ENCODE measurements at regions not wholly inside any gene's neighbourhood (a gene's known extent, or its start where the extent isn't known, plus 50 kb on each side); places are given as distances from the start of the nearest gene placed in this dataset.

DNA sequence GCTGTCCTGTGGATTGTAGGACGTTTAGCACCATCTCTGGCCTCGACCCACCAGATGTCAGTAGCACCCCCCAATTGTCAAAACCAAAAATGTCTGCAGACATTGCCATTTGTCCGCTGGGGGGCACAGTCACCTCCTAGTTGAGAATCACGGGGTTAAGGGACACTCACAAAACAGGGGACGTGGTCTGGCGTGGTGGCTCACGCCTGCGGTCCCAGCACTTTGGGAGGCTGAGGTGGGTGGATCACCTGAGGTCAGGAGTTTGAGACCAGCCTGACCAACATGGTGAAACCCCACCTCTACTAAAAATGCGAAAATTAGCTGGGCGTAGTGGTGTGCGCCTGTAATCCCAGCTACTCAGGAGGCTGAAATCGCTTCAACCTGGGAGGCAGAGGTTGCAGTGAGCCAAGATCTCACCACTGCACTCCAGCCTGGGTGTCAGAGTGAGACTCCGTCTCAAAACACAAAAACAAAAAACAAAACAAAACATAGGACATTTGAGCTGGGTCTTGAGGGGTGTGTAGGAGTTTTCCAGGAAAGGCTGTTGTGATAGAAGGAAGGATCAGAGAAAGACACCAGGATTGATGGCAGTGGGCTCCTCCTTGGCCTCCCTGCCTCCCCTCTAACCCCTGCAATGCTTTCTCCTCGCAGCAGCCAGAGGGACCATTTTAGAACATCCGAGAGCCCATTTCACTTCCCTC, 171.8 kb upstream of the GSE1 start:
- in situ Hi-C loops (cut with HindIII; ENCODE audit: low sequenced_read_pairs), result no loop called here
- H3K4me3 ChIP-seq (ENCODE audit: low read depth, low read length), result no peak overlapping the region
- TF ChIP-seq, protein P1, sequence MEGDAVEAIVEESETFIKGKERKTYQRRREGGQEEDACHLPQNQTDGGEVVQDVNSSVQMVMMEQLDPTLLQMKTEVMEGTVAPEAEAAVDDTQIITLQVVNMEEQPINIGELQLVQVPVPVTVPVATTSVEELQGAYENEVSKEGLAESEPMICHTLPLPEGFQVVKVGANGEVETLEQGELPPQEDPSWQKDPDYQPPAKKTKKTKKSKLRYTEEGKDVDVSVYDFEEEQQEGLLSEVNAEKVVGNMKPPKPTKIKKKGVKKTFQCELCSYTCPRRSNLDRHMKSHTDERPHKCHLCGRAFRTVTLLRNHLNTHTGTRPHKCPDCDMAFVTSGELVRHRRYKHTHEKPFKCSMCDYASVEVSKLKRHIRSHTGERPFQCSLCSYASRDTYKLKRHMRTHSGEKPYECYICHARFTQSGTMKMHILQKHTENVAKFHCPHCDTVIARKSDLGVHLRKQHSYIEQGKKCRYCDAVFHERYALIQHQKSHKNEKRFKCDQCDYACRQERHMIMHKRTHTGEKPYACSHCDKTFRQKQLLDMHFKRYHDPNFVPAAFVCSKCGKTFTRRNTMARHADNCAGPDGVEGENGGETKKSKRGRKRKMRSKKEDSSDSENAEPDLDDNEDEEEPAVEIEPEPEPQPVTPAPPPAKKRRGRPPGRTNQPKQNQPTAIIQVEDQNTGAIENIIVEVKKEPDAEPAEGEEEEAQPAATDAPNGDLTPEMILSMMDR (IDR thresholded peaks at IDR 0.05; ENCODE audit: low read depth, low read length, missing control alignments), result no peak
- no peak for DNase-seq (ENCODE audit: low read depth)

DNA sequence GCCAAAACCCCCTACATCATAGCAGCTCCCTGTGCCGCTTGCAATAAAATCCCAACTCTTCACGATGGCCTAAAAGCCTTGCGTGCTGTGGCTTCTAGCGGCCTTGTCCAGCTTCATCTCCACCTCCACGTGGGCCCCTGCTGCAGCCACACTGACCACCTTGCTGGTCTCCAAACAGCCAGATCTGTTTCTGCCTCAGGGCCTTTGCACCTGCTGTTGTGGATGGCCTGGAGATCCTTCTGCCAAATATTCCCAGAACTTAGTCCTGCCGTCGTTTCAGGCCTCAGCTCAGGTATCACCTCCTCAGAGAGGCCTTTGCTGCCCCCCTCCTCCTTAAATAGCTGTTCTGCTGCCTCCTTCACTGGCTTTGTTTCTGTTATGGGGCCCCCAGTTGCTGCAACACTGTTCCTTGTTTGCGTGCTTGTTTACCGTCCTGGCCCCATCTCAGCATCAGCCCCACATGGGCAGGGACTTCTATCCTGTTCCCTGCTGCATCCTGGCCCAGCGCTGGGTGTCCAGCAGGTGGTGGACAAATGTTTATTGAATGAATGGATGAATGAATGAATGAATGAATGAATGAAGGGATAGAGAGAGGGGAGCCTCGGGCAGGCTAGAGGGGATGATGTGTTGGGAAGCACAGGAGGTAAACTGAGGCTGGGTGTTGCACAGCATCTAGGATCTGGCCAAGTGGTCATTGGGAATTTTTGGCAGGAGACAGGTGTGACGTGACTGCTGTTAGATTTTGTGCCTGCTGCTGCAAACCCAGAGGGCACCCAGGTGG, 171.0 kb upstream of the GSE1 start:
- in situ Hi-C loops (cut with HindIII; ENCODE audit: low sequenced_read_pairs), result no loop called here
- TF ChIP-seq, protein P1 (IDR thresholded peaks at IDR 0.05; ENCODE audit: low read depth, low read length, missing control alignments), result no peak
- H3K4me3 ChIP-seq (ENCODE audit: low read depth, low read length), result no peak overlapping the region
- DNase-seq (ENCODE audit: low read depth), result no peak

DNA sequence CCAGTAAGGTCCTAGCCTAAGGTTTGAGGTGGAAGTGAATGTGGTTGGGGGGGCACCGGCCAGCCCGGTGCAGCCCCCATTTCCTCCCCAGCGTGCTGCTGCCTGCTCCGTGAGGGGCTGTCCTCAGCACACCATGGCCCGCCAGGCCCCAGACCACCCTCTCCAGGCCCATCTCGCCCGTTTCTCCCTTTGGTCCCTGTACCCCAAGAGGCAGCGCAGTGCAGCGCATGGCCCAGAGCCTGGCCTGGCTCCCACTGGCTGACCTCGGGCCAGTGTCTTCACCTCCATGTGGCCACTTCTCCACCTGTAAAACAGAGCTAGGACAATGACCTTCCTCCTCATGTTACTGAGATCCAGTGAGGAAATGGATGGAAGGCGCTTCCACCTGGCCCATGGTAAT, 170.0 kb upstream of the GSE1 start:
- TF ChIP-seq, protein P1 (IDR thresholded peaks at IDR 0.05; ENCODE audit: low read depth, low read length, missing control alignments), result no peak
- DNase-seq (ENCODE audit: low read depth), result no peak
- no peak overlapping the region for H3K4me3 ChIP-seq (ENCODE audit: low read depth, low read length)
- in situ Hi-C loops (cut with HindIII; ENCODE audit: low sequenced_read_pairs), result no loop called here

DNA sequence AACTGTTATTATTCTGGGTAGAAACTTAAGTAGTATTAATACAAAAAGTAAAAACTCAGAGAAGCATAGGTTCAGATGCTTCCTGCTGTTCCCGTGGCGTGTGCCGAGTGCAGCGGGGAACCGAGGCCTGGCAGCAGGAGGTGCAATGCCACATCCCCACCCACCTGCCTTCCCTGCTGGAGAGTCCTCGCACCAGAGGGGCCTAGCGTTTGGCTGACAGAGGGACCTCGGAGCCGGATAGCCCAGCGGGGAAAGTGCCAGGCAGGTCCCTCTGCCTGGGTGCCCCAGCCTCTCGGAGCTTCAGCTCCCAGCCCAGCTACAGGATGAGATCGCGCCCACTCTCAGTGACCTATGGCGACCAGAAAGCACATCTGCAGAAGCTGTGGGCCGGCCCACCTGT, 169.6 kb upstream of the GSE1 start:
- in situ Hi-C loops (cut with HindIII; ENCODE audit: low sequenced_read_pairs), result no loop called here
- no peak for DNase-seq (ENCODE audit: low read depth)
- TF ChIP-seq, protein P1 (IDR thresholded peaks at IDR 0.05; ENCODE audit: low read depth, low read length, missing control alignments), result no peak
- H3K4me3 ChIP-seq (ENCODE audit: low read depth, low read length), result no peak overlapping the region

DNA sequence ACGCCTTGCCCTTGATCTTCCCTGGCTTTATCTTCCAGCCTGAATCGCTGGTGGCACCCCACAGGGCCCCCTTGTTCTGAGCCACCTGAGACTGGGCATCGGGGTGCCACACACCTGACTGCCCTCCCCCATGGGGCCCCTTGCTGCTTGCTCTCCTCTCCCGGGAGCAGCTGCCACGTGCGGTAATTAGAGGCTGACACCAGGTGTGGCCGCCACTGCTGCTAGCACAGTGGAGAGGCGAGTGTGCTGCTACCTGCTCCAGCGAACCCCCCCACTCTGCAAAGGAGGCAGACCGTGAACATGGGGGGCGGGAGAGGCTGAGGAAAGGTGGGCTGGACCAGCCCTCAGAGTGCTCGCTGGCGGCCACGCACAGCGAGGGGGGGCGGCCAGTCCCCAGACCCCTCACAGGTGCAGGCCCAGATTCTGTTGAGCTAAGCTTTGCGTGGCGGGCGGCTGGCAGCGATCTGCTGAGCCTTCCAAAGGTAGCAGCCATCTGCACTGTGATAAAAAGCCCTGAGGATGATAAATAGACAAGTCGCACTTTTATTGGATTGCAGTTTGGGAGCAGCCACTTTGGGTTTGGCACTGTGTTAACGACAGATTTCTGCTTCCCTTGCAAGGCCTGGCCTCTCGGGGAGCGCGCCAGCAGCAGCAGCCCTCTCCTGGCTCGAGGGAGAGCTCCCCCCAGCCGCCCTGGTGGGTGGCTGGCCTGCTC, 167.9 kb upstream of the GSE1 start:
- no peak for DNase-seq (ENCODE audit: low read depth)
- H3K4me3 ChIP-seq (ENCODE audit: low read depth, low read length), result no peak overlapping the region
- in situ Hi-C loops (cut with HindIII; ENCODE audit: low sequenced_read_pairs), result loop anchor here (5.0 kb wide), 1 partner anchor 78 kb away; no protein-coding TSS in a partner anchor
- TF ChIP-seq, protein P1 (IDR thresholded peaks at IDR 0.05; ENCODE audit: low read depth, low read length, missing control alignments), result no peak

DNA sequence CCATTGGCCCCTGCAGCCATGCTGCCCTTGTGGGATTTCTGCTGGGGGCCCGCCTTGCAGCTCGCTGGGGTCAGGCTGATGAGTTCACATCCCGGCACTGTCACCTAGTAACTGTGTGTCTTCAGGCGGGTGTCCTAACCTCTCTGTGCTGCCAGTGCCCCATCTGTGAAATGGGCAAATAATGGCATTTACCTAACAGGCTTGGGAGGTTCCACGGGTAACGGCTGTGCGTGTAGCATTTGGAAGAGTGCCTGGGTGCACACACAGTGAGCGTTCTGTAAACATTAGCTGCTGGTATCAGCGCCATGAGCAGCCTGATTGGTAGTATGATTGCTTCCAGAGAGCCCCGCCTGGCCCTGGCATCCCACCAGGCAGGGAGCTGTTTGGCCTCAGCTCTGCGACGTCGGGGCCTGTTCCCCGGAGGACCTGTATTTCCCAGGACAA, 167.3 kb upstream of the GSE1 start:
- no peak for DNase-seq (ENCODE audit: low read depth)
- TF ChIP-seq, protein P1 (IDR thresholded peaks at IDR 0.05; ENCODE audit: low read depth, low read length, missing control alignments), result no peak
- no peak overlapping the region for H3K4me3 ChIP-seq (ENCODE audit: low read depth, low read length)
- in situ Hi-C loops (cut with HindIII; ENCODE audit: low sequenced_read_pairs), result loop anchor here (5.0 kb wide), 1 partner anchor 78 kb away; no protein-coding TSS in a partner anchor
